Caco-2 (cell line): ENCODE measurements at regions not wholly inside any gene's neighbourhood (a gene's known extent, or its start where the extent isn't known, plus 50 kb on each side); places are given as distances from the start of the nearest gene placed in this dataset.

Source experiments
- BruUV-seq: library from RNA; stranded (reverse); fragments of 400-500 nt; replicated peaks from 2 replicates; lab custom pipeline; 2021; lab: Mats Ljungman, UMichigan
- CTCF ChIA-PET: fragments of 300-600 bp; sonication (Branson Sonifier 250); formaldehyde crosslinking; loops from one replicate; lab custom pipeline; 2022; ENCODE audit warnings: antibody characterized with exemption; lab: Charles Lee
- POLR2A ChIA-PET: fragments of 300-600 bp; sonication (Branson Sonifier 250); formaldehyde crosslinking; loops from one replicate; lab custom pipeline; 2022; ENCODE audit warnings: antibody characterized with exemption; lab: Charles Lee
- DNase-seq, 2 experiments: peaks; one replicate each; pipeline versions ENCODE4 v3.0.0 to v3.0.0-alpha.2; 2020 to 2022
- H3K27me3 ChIP-seq: replicated peaks from 2 replicates; pipeline ENCODE4 v1.6.0; 2011; ENCODE audit warnings: low read length; ENCODE audit not compliant: control insufficient read depth, insufficient read depth
- H3K36me3 ChIP-seq: 2 replicates; pipeline ENCODE4 v1.5.1; 2011; ENCODE audit warnings: low read length; ENCODE audit not compliant: control insufficient read depth, insufficient read depth
- H3K4me1 ChIP-seq: fragments of 250-450 bp; sonication (Bioruptor Pico); 2 replicates; pipeline ENCODE4 v1.5.1; 2020; ENCODE audit warnings: mild to moderate bottlenecking
- H3K4me3 ChIP-seq: 2 replicates; pipeline ENCODE4 v1.5.1; 2011; ENCODE audit warnings: low read depth, mild to moderate bottlenecking, control low read depth, low read length
- H3K9me3 ChIP-seq: fragments of 250-450 bp; sonication (Bioruptor Pico); 2 replicates; pipeline ENCODE4 v1.5.1; 2020; ENCODE audit warnings: mild to moderate bottlenecking, moderate library complexity
- H3K27ac Mint-ChIP-seq: one replicate; pipeline ENCODE4 v1.8.0; 2022; ENCODE audit warnings: mixed read lengths; ENCODE audit not compliant: unreplicated experiment
- H3K27me3 Mint-ChIP-seq: one replicate; pipeline ENCODE4 v1.8.0; 2022; ENCODE audit warnings: mixed read lengths; ENCODE audit not compliant: insufficient read depth, unreplicated experiment
- H3K36me3 Mint-ChIP-seq: one replicate; pipeline ENCODE4 v1.8.0; 2022; ENCODE audit warnings: mild to moderate bottlenecking, mixed read lengths; ENCODE audit not compliant: insufficient read depth, unreplicated experiment
- H3K4me1 Mint-ChIP-seq: one replicate; pipeline ENCODE4 v1.8.0; 2022; ENCODE audit warnings: low read depth, mixed read lengths; ENCODE audit not compliant: unreplicated experiment
- H3K4me3 Mint-ChIP-seq: one replicate; pipeline ENCODE4 v1.8.0; 2022; ENCODE audit warnings: mild to moderate bottlenecking, moderate library complexity, mixed read lengths; ENCODE audit not compliant: unreplicated experiment
- H3K9me3 Mint-ChIP-seq: one replicate; pipeline ENCODE4 v1.8.0; 2022; ENCODE audit warnings: mixed read lengths; ENCODE audit not compliant: unreplicated experiment
- intact Hi-C: fragments of 100-400 bp; cut with micrococcal nuclease; formaldehyde crosslinking; loops from one replicate; pipeline ENCODE4 v1.10.0; 2022; ENCODE audit not compliant: unreplicated experiment
- TF ChIP-seq, protein P1 (sequence below), 2 experiments: fragments of 200-600 bp in 1 of 2; IDR thresholded peaks; 1 replicate in 1 of 2; 2 replicates in 1 of 2; pipeline versions ENCODE4 v1.5.1 to v1.8.0; 2011 to 2022; ENCODE audit warnings: antibody characterized with exemption in 1 of 2, control low read depth in 1 of 2, inconsistent platforms in 1 of 2, low read depth in 1 of 2, low read length in 1 of 2, mild to moderate bottlenecking in 1 of 2, moderate library complexity in 1 of 2; ENCODE audit not compliant: insufficient read depth in 1 of 2, severe bottlenecking in 1 of 2, unreplicated experiment in 1 of 2

DNA sequence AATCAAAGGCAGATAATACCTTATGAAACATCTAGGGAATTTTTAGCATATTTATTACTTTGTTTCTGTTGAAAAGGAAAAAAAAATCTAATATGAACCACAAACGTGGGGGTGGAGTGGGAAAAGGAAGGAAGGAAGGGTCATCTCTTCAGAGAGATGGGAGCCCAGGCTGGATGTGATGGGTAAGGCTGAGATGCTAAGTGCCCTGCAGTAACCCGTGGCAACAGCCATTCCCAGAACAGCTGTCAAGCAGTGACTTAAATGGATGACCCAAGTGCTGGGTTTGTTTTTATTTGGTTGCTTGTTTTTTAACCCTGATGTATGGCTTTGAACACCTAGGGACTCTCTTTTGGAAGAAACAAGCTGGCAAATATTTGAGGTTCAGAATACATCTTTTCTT, 50.7 kb upstream of the KLF7 start:
- TF ChIP-seq, protein P1, sequence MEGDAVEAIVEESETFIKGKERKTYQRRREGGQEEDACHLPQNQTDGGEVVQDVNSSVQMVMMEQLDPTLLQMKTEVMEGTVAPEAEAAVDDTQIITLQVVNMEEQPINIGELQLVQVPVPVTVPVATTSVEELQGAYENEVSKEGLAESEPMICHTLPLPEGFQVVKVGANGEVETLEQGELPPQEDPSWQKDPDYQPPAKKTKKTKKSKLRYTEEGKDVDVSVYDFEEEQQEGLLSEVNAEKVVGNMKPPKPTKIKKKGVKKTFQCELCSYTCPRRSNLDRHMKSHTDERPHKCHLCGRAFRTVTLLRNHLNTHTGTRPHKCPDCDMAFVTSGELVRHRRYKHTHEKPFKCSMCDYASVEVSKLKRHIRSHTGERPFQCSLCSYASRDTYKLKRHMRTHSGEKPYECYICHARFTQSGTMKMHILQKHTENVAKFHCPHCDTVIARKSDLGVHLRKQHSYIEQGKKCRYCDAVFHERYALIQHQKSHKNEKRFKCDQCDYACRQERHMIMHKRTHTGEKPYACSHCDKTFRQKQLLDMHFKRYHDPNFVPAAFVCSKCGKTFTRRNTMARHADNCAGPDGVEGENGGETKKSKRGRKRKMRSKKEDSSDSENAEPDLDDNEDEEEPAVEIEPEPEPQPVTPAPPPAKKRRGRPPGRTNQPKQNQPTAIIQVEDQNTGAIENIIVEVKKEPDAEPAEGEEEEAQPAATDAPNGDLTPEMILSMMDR (IDR thresholded peaks at IDR 0.05; ENCODE audit: insufficient read depth in 1 of 2, low read depth in 1 of 2, low read length in 1 of 2, severe bottlenecking in 1 of 2, unreplicated experiment in 1 of 2): no peak
- intact Hi-C loops: no loop called here
- no peaks in the 10 kb centered on the region for H3K4me1 Mint-ChIP-seq
- DNase-seq: no peak
- CTCF ChIA-PET: no interaction called here
- Histone ChIP-seq H3K27me3 (no peaks in the 10 kb centered on the region), H3K4me3 (no peak overlapping the region), H3K36me3 (no peaks in the 10 kb centered on the region), H3K4me1 (no peaks in the 10 kb centered on the region), H3K9me3 (no peaks in the 10 kb centered on the region)
- POLR2A ChIA-PET: no interaction called here
- H3K36me3 Mint-ChIP-seq: no peaks in the 10 kb centered on the region
- H3K27ac Mint-ChIP-seq: no peak overlapping the region
- BruUV-seq: no TSS peak
- no peaks in the 10 kb centered on the region for H3K9me3 Mint-ChIP-seq
- no peak overlapping the region for H3K4me3 Mint-ChIP-seq
- H3K27me3 Mint-ChIP-seq: peaks cover 6% of the 10 kb centered on the region

DNA sequence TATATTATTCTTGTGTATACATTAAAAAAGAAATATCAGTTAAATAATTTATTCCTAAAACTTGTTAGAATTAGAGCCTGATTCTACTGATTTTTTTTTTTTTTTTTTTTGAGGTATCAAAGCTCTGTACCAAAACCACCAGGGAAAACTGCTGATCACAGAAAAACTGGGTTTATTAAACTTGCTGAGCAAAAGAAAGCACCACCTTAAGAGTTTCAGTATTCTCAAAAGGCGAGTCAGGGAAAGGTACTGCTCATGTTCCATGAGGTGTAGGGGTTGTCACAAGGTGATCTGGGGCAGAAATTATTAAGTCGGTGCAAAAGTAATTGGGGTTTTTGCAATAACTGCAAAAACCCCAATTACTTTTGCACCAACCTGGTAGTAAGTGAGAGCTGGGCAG, 51.7 kb upstream of the KLF7 start:
- no peak overlapping the region for H3K4me3 Mint-ChIP-seq
- H3K27ac Mint-ChIP-seq: no peak overlapping the region
- DNase-seq: no peak
- no TSS peak for BruUV-seq
- H3K27me3 ChIP-seq: no peaks in the 10 kb centered on the region
- TF ChIP-seq, protein P1 (IDR thresholded peaks at IDR 0.05; ENCODE audit: insufficient read depth in 1 of 2, low read depth in 1 of 2, low read length in 1 of 2, severe bottlenecking in 1 of 2, unreplicated experiment in 1 of 2): no peak
- CTCF ChIA-PET: no interaction called here
- H3K4me3 ChIP-seq: no peak overlapping the region
- no peaks in the 10 kb centered on the region for H3K9me3 ChIP-seq
- POLR2A ChIA-PET: no interaction called here
- intact Hi-C loops: no loop called here
- peaks cover 6% of the 10 kb centered on the region for H3K27me3 Mint-ChIP-seq
- no peaks in the 10 kb centered on the region for H3K36me3 Mint-ChIP-seq
- H3K4me1 ChIP-seq: no peaks in the 10 kb centered on the region
- H3K4me1 Mint-ChIP-seq: no peaks in the 10 kb centered on the region
- H3K9me3 Mint-ChIP-seq: no peaks in the 10 kb centered on the region
- no peaks in the 10 kb centered on the region for H3K36me3 ChIP-seq

DNA sequence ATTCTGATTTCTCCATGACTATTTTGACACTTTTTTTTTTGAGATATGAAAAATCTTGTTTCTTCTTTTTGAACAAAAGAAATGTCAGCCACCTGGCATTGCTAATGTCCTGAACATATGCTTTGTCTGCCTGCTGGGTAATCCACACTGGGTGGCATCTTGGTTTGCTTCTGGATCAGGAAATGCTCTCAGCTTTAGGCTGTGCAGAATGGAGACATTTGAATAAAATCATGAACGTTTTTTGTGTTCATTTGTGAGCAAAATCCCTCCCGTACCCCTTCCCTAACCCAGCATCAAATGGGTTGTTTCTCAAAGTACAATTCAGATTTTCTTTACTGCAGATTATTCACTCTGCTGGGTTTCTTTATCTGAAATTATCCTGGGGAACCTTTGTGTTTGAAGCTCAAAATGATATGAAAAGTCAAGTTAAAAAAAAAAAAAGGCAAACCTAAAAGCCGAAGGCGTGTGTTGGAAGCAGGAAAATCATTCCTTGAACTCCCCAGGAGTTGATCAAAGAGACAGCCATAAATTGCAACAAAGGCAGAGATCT, 53.4 kb upstream of the KLF7 start:
- Mint-ChIP-seq H3K27me3 (peaks cover 12% of the 10 kb centered on the region), H3K9me3 (no peaks in the 10 kb centered on the region), H3K36me3 (no peaks in the 10 kb centered on the region), H3K4me1 (no peaks in the 10 kb centered on the region), H3K27ac (no peak overlapping the region), H3K4me3 (no peak overlapping the region)
- Histone ChIP-seq H3K27me3 (no peaks in the 10 kb centered on the region), H3K36me3 (no peaks in the 10 kb centered on the region), H3K4me1 (no peaks in the 10 kb centered on the region), H3K4me3 (no peak overlapping the region), H3K9me3 (no peaks in the 10 kb centered on the region)
- POLR2A ChIA-PET: no interaction called here
- intact Hi-C loops: no loop called here
- TF ChIP-seq, protein P1 (IDR thresholded peaks at IDR 0.05; ENCODE audit: insufficient read depth in 1 of 2, low read depth in 1 of 2, low read length in 1 of 2, severe bottlenecking in 1 of 2, unreplicated experiment in 1 of 2): no peak
- no peak for DNase-seq
- no TSS peak for BruUV-seq
- CTCF ChIA-PET: no interaction called here
